ENCODE measurements at regions not wholly inside any gene's neighbourhood (a gene's known extent, or its start where the extent isn't known, plus 50 kb on each side); places are given as distances from the start of the nearest gene placed in this dataset.
"Not testable (repeated sequence)": the region's sequence is repeated elsewhere in the genome, so short reads cannot be mapped to it uniquely, and the experiment has no call there.

GRCh38 chr1:109857702-109858101, 52.9 kb upstream of the CSF1 start:
- not testable (repeated sequence) for DNase-seq

- DNase-seq: not testable (repeated sequence)
These were observed 54.7 kb upstream of the CSF1 start for GRCh38 chr1:109855986-109856385.

GRCh38 chr1:109853972-109854371, 56.7 kb upstream of the CSF1 start:
- DNase-seq: not testable (repeated sequence)

GRCh38 chr1:109852221-109853015, 58.2 kb upstream of the CSF1 start:
- not testable (repeated sequence) for DNase-seq

- DNase-seq: no peak
These were observed 59.8 kb upstream of the CSF1 start for GRCh38 chr1:109850827-109851226.

- no peak for DNase-seq
These were observed 60.5 kb upstream of the CSF1 start for GRCh38 chr1:109850194-109850593.

- no peak for DNase-seq
These were observed 61.0 kb upstream of the CSF1 start for GRCh38 chr1:109849655-109850054.

- DNase-seq: no peak
These were observed 63.4 kb upstream of the CSF1 start for GRCh38 chr1:109847251-109847650.

- no peak for DNase-seq
These were observed 63.8 kb upstream of the CSF1 start for GRCh38 chr1:109846846-109847245.

- DNase-seq: no peak
These were observed 64.5 kb upstream of the CSF1 start for GRCh38 chr1:109846162-109846561.

GRCh38 chr1:109845658-109846057, 65.0 kb upstream of the CSF1 start:
- no peak for DNase-seq

GRCh38 chr1:109844609-109845008, 66.0 kb upstream of the CSF1 start:
- no peak for DNase-seq

GRCh38 chr1:109840011-109840629, 70.5 kb upstream of the CSF1 start:
- DNase-seq: no peak

GRCh38 chr1:109839276-109839675, 71.4 kb upstream of the CSF1 start:
- not testable (repeated sequence) for DNase-seq

GRCh38 chr1:109838838-109839240, 71.8 kb upstream of the CSF1 start:
- no peak for DNase-seq

- no peak for DNase-seq
These were observed 72.6 kb upstream of the CSF1 start for GRCh38 chr1:109837852-109838570.

GRCh38 chr1:109835645-109836044, 71.9 kb upstream of the EPS8L3 start:
- DNase-seq: not testable (repeated sequence)

- no peak for DNase-seq
These were observed 71.2 kb upstream of the EPS8L3 start for GRCh38 chr1:109834951-109835350.

GRCh38 chr1:109832945-109833344, 69.2 kb upstream of the EPS8L3 start:
- DNase-seq: no peak

- no peak for DNase-seq
These were observed 65.2 kb upstream of the EPS8L3 start for GRCh38 chr1:109828756-109829505.

GRCh38 chr1:109827986-109828385, 64.3 kb upstream of the EPS8L3 start:
- DNase-seq: no peak

GRCh38 chr1:109827466-109827865, 63.7 kb upstream of the EPS8L3 start:
- no peak for DNase-seq

GRCh38 chr1:109826930-109827349, 63.2 kb upstream of the EPS8L3 start:
- DNase-seq: no peak

Measured in NCI-H187 (cell line).